B cell (primary cell): ENCODE measurements at regions not wholly inside any gene's neighbourhood (a gene's known extent, or its start where the extent isn't known, plus 50 kb on each side); places are given as distances from the start of the nearest gene placed in this dataset.

Source experiments
- ATAC-seq: fragments of 200-7000 bp; cut with Tn5 transposase; one replicate; pipeline ENCODE4 v1.10.0; 2021; ENCODE audit warnings: low read depth, mild to moderate bottlenecking, moderate number of reproducible peaks, moderate library complexity
- CTCF ChIA-PET: fragments of 350-600 bp; sonication (Branson Sonifier 250); formaldehyde crosslinking; loops from one replicate; lab custom pipeline; 2021; ENCODE audit warnings: antibody characterized with exemption, inconsistent platforms; lab: Charles Lee
- POLR2A ChIA-PET: fragments of 350-600 bp; sonication (Branson Sonifier 250); formaldehyde crosslinking; loops from one replicate; lab custom pipeline; 2021; ENCODE audit warnings: antibody characterized with exemption; lab: Charles Lee
- DNase-seq: peaks from one replicate; pipeline ENCODE4 v3.0.0; 2013
- H2AFZ ChIP-seq: 2 replicates; pipeline ENCODE4 v1.6.1; 2012; ENCODE audit warnings: mild to moderate bottlenecking, low read depth, low read length; ENCODE audit not compliant: insufficient read depth, poor library complexity, severe bottlenecking
- H3K27ac ChIP-seq, 2 donors: 1 replicate in 1 of 2; 2 replicates in 1 of 2; pipeline ENCODE4 v1.5.1; 2012 to 2013; ENCODE audit warnings: low read length in 2 of 2, mild to moderate bottlenecking in 2 of 2, moderate library complexity in 1 of 2
- H3K27me3 ChIP-seq, 4 experiments: fragments of 200-600 bp in 1 of 4; sonication (generic) in 1 of 4; replicated peaks in 1 of 4; 1 replicate in 2 of 4; 2 replicates in 2 of 4; pipeline versions ENCODE4 v1.6.1 to v1.7.0; 2013 to 2016; ENCODE audit warnings: low read length in 3 of 4, mild to moderate bottlenecking in 2 of 4, mixed read lengths in 1 of 4, moderate library complexity in 1 of 4; ENCODE audit not compliant: insufficient read depth in 4 of 4, control insufficient read depth in 3 of 4; ENCODE audit errors: control extremely low read depth in 1 of 4
- H3K36me3 ChIP-seq, 2 experiments: replicated peaks in 1 of 2; 1 replicate in 1 of 2; 2 replicates in 1 of 2; pipeline versions ENCODE4 v1.6.1 to v1.7.1; 2013; ENCODE audit warnings: low read length in 1 of 2; ENCODE audit not compliant: insufficient read depth in 2 of 2, control insufficient read depth in 1 of 2; ENCODE audit errors: control extremely low read depth in 1 of 2, extremely low read depth in 1 of 2
- H3K4me1 ChIP-seq, 2 donors: fragments of 200-600 bp in 1 of 2; sonication (generic) in 1 of 2; 1 replicate in 1 of 2; 2 replicates in 1 of 2; pipeline versions ENCODE4 v1.5.1 to v1.6.1; 2013 to 2017; ENCODE audit warnings: low read length in 2 of 2; ENCODE audit not compliant: control insufficient read depth in 2 of 2, insufficient read depth in 2 of 2
- H3K4me2 ChIP-seq: replicated peaks from 2 replicates; pipeline ENCODE3; 2012; ENCODE audit warnings: mild to moderate bottlenecking, low read depth, low read length; ENCODE audit not compliant: poor library complexity, severe bottlenecking
- H3K4me3 ChIP-seq, 5 experiments: fragments of 200-600 bp in 1 of 5; sonication (generic) in 1 of 5; 1 replicate in 3 of 5; 2 replicates in 2 of 5; pipeline versions ENCODE4 v1.5.1 to v1.7.0; 2011 to 2016; ENCODE audit warnings: low read length in 4 of 5, mild to moderate bottlenecking in 4 of 5, low read depth in 2 of 5, control low read depth in 1 of 5, moderate library complexity in 1 of 5; ENCODE audit not compliant: insufficient read depth in 1 of 5; ENCODE audit errors: control extremely low read depth in 1 of 5, extremely low read depth in 1 of 5
- H3K79me2 ChIP-seq: fragments of 200-600 bp; sonication (generic); one replicate; pipeline ENCODE4 v1.6.0; 2016; ENCODE audit warnings: low read length; ENCODE audit not compliant: control insufficient read depth, insufficient read depth
- H3K9ac ChIP-seq: fragments of 200-600 bp; sonication (generic); 2 replicates; pipeline ENCODE4 v1.6.1; 2017; ENCODE audit warnings: mild to moderate bottlenecking, low read length, moderate library complexity
- H3K9me3 ChIP-seq, 3 donors: one replicate each; pipeline versions ENCODE4 v1.6.1 to v1.7.1; 2013; ENCODE audit warnings: low read length in 2 of 3; ENCODE audit not compliant: control insufficient read depth in 2 of 3, insufficient read depth in 1 of 3; ENCODE audit errors: control extremely low read depth in 1 of 3
- H4K20me1 ChIP-seq: 2 replicates; pipeline ENCODE4 v1.6.0; 2012; ENCODE audit warnings: mild to moderate bottlenecking, low read length; ENCODE audit not compliant: insufficient read depth, control insufficient read depth, poor library complexity, severe bottlenecking
- H3K27ac Mint-ChIP-seq: one replicate; pipeline ENCODE4 v1.8.0; 2021; ENCODE audit warnings: mixed read lengths
- H3K27me3 Mint-ChIP-seq: one replicate; pipeline ENCODE4 v1.8.0; 2021; ENCODE audit warnings: mixed read lengths
- H3K4me1 Mint-ChIP-seq: one replicate; pipeline ENCODE4 v1.8.0; 2021; ENCODE audit warnings: mixed read lengths
- H3K4me3 Mint-ChIP-seq: one replicate; pipeline ENCODE4 v1.8.0; 2021; ENCODE audit warnings: mixed read lengths
- H3K9me3 Mint-ChIP-seq: one replicate; pipeline ENCODE4 v1.8.0; 2022; ENCODE audit warnings: mixed read lengths; ENCODE audit not compliant: insufficient read depth
- CTCF ChIP-seq: fragments of 200-600 bp; IDR thresholded peaks from one replicate; pipeline ENCODE4 v1.8.0; 2022; ENCODE audit warnings: antibody characterized with exemption, mild to moderate bottlenecking
- EZH2 ChIP-seq: IDR thresholded peaks from 2 replicates; pipeline ENCODE4 v1.6.1; 2012; ENCODE audit warnings: borderline replicate concordance, low read depth, mild to moderate bottlenecking, moderate library complexity, low read length; ENCODE audit not compliant: insufficient read depth, poor library complexity, severe bottlenecking
- WGBS: methylation state at CpG from one replicate; pipeline ENCODE4 v1.1.5; 2013; ENCODE audit warnings: missing lambda C conversion rate; ENCODE audit not compliant: insufficient coverage; 5-methylcytosine and 5-hydroxymethylcytosine counted together
- intact Hi-C: fragments of 100-400 bp; cut with micrococcal nuclease; formaldehyde crosslinking; loops from one replicate; pipeline ENCODE4 v1.10.0; 2022

- TF ChIP-seq EZH2 (no peak), CTCF (no peak)
- no peaks in the 10 kb centered on the region for H3K4me1 ChIP-seq
- no peaks in the 10 kb centered on the region for H3K36me3 ChIP-seq
- no peaks in the 10 kb centered on the region for H3K4me1 Mint-ChIP-seq
- H2AFZ ChIP-seq, result no peak overlapping the region
- no peaks in the 10 kb centered on the region for H3K27me3 ChIP-seq
- POLR2A ChIA-PET, result no interaction called here
- no peaks in the 10 kb centered on the region for H3K79me2 ChIP-seq
- H3K4me2 ChIP-seq, result no peak overlapping the region
- ATAC-seq (no peak), DNase-seq (no peak)
- no peak overlapping the region for H3K27ac ChIP-seq
- intact Hi-C loops, result no loop called here
- no peaks in the 10 kb centered on the region for H3K27me3 Mint-ChIP-seq
- no peaks in the 10 kb centered on the region for H3K9me3 ChIP-seq
- H3K4me3 Mint-ChIP-seq, result no peak overlapping the region
- H3K9me3 Mint-ChIP-seq, result no peaks in the 10 kb centered on the region
- no peaks in the 10 kb centered on the region for H4K20me1 ChIP-seq
- CTCF ChIA-PET, result no interaction called here
- H3K9ac ChIP-seq, result no peak overlapping the region
- WGBS, result 92% methylated on average over 2 of the region's 2 CpGs
- H3K4me3 ChIP-seq, result no peak overlapping the region
- no peak overlapping the region for H3K27ac Mint-ChIP-seq
Measured at GRCh38 chr3:144636833-144637232, 665.2 kb downstream of the DIPK2A start.

GRCh38 chr3:144638009-144638408 is 666.4 kb downstream of the DIPK2A start:
- Histone ChIP-seq H3K27ac (no peak overlapping the region), H3K4me2 (no peak overlapping the region), H3K4me3 (no peak overlapping the region), H4K20me1 (no peaks in the 10 kb centered on the region), H3K36me3 (no peaks in the 10 kb centered on the region), H3K4me1 (no peaks in the 10 kb centered on the region), H3K9me3 (no peaks in the 10 kb centered on the region), H3K27me3 (no peaks in the 10 kb centered on the region), H3K79me2 (no peaks in the 10 kb centered on the region), H3K9ac (no peak overlapping the region), H2AFZ (no peak overlapping the region)
- POLR2A ChIA-PET, result no interaction called here
- DNase-seq (no peak), ATAC-seq (no peak)
- Mint-ChIP-seq H3K4me3 (no peak overlapping the region), H3K9me3 (no peaks in the 10 kb centered on the region), H3K27me3 (no peaks in the 10 kb centered on the region), H3K4me1 (no peaks in the 10 kb centered on the region), H3K27ac (no peak overlapping the region)
- intact Hi-C loops, result no loop called here
- TF ChIP-seq CTCF (no peak), EZH2 (no peak)
- CTCF ChIA-PET, result no interaction called here
